Stimulated activated CD8-positive, alpha-beta memory T cell treated with anti-CD3 and anti-CD28 coated beads, Interleukin-2, amount 100 ng/mL, for 1 hour (primary cell): ENCODE measurements at regions not wholly inside any gene's neighbourhood (a gene's known extent, or its start where the extent isn't known, plus 50 kb on each side); places are given as distances from the start of the nearest gene placed in this dataset.
"Not testable (repeated sequence)": the region's sequence is repeated elsewhere in the genome, so short reads cannot be mapped to it uniquely, and the experiment has no call there.

Experiments used
- DNase-seq, 2 donors: peaks; one replicate each; pipeline ENCODE4 v3.0.0-alpha.2; 2020; ENCODE audit warnings: low read depth in 2 of 2

DNA sequence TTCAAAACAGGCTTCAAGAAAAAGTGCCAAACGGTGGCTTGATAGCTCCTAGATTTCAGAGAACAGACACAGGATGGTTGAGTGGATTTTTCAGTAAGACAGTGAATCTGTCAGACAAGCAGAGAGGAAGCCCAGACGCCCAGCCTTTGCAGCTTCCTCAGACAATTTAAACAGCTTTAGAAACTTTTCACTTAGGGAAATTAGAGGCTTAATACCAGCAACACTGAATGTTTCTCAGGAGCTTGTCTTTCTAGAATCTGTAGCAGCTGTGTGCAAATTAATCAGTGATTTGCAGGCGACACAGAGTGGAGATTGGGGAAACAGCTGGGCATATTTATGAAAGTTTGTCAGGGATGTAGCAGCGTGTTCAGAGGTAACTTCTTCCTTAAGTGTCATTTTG is 362.1 kb downstream of the GALC start:
- no peak for DNase-seq

DNA sequence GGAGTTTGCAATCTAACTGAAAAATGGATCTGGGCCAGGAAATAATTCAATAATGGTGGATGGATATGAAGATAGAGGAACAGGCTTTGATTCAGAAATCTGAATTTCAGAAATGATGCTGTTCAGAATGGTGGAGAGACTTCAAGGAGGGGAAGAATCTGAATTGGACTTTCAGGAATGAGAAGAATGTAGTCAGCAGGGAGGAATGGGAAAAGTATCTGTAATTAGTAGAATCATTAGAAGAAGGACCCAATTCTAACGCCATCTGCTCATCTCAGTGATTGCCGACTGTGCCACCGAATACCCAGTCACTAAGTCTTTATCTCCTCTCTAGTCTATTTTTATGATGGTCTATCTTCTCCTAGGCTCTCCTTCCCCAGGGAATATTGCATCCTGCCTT is 363.2 kb downstream of the GALC start:
- no peak for DNase-seq

- no peak for DNase-seq
Observed at GRCh38 chr14:87628780-87629179, 364.2 kb downstream of the GALC start.

DNA sequence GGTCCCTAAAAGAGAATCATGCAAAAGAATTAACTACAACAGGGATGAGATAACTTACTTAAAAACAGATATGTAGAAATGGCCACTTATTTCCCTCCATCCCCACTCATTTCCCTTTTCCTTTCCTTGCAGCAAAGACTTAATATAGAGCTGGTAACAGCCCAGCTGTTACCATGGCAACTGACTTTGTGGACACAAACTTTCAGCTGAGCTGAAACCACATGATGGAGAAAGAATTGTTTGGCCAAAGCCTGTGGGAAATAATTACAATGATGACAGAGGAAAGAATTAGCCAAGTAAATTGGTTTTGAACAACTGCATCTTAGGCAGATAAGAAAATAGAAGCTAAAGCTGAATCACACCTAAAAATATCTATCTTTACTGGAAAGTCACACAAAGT is 364.9 kb downstream of the GALC start:
- DNase-seq: no peak

DNA sequence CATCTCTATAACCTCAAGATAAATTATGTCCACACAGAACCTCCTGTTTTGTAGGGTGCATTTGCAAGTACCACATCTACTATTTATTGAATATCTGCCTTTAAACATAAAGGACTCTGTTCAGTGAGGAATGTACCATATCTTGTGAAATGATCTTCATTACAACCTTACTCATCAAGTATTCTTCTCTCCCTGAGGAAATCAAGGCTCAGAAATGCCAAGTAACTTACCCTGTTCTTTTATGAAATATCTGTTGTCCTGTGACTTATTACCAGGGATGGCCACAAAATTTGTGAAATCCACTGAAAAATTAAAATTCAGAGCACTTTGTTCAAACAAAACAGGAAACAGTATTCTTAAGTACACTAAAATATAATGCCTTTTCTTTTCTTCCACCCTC is 366.7 kb downstream of the GALC start:
- DNase-seq: no peak

GRCh38 chr14:87623616-87624015 is 369.4 kb downstream of the GALC start:
- no peak for DNase-seq

- DNase-seq: no peak
Observed at GRCh38 chr14:87617079-87617478, 375.9 kb downstream of the GALC start.

- DNase-seq: no peak
Observed at GRCh38 chr14:87615822-87616679, 376.9 kb downstream of the GALC start.

DNA sequence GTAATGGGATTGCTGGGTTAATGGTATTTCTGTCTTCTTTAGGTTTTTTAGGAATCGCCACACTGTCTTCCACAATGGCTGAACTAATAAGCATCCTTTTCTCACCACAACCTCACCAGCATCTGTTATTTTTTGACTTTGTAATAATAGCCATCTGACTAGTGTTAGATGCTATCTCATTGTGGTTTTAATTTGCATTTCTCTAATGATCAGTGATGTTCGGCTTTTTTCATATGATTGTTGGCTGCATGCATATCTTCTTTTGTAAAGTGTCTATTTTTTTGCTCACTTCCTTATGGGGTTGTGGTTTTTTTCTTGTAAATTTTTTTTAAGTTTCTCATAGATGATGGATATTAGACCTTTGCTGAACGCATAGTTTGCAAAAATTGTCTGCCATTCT is 377.9 kb downstream of the GALC start:
- no peak for DNase-seq

GRCh38 chr14:87613881-87614280 is 379.1 kb downstream of the GALC start:
- no peak for DNase-seq

- DNase-seq: not testable (repeated sequence)
Observed at GRCh38 chr14:87607056-87607455, 385.9 kb downstream of the GALC start.

- no peak for DNase-seq
Observed at GRCh38 chr14:87601036-87601435, 391.9 kb downstream of the GALC start.

GRCh38 chr14:87600240-87600639 is 392.7 kb downstream of the GALC start:
- no peak for DNase-seq

GRCh38 chr14:87581298-87581697 is 411.7 kb downstream of the GALC start:
- DNase-seq: no peak

DNA sequence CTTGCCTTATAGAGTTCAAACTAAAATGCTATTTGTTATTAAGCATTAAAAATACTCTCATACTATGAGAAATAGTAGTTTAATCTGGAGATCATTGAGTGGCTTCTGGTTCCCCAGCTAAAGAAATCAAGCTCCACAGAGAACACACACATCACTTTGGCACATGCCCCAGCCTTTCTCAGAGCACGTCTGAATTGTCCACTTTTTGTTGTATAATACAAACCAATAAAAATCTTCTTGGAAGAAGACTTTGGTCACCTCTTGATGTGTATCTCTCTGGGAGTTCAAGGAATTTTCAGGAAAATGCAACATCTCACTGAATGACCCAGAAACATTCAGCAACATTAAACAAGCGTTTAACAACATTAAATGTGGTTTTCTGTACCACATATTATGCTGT is 413.9 kb downstream of the GALC start:
- no peak for DNase-seq

DNA sequence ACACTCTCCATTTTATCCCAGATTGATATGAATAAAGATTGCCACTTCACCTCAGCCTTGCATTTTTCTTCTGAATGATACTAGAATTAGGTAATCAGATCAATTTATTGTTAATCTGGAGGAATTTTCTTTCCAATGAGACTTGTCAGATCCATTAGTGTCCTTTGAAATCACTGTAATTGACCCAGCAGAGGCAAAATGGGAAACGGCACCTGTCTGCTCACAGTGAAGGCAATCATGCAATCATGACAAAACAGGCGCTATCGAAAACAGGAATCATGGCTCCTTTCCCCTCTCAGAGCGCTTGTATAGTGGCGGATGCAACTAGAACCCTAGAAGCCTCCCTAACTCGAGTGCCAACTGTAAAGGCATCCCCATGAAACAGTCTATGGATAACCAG is 417.6 kb downstream of the GALC start:
- no peak for DNase-seq

- DNase-seq: no peak
Observed at GRCh38 chr14:87573591-87573990, 419.4 kb downstream of the GALC start.

- DNase-seq: no peak
Observed at GRCh38 chr14:87567618-87568295, 425.2 kb downstream of the GALC start.

DNA sequence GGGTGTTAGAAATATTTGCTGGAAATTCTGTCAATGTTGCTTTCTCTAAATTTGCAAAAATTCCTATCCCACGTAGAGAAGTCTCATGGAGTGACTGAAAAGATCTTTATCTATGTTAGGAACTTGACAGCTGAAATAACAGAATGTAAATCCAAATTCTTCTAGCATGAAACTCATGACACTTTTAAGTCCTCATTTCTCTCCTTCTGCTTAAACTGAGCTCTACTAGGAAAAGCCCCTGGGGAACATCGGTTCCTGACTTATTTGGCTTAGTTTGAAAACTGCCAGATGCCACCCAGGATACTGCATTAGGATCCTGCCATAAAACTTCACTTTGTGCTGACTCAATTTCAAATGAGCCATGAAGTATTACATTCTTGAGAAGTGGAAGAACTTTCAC is 426.0 kb downstream of the GALC start:
- no peak for DNase-seq

DNA sequence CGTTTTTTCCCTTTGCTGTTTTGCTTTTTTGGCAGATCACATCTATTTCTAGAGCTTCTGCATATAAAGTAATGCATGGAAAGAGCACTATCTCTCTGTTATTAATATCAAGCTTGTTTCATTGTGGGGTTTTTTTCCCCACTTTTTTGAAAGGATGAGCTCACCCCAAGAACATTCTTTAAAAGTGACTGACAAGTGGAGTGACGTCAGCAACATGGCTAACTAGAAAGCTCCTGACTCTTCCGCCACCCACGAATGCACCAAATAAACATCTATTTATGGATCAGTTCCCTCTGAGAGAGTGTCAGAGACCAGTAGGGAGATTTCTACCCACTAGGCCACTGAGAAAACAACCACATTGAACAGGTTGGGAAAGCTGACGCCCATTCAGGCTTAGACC is 445.4 kb downstream of the GALC start:
- DNase-seq: no peak

DNA sequence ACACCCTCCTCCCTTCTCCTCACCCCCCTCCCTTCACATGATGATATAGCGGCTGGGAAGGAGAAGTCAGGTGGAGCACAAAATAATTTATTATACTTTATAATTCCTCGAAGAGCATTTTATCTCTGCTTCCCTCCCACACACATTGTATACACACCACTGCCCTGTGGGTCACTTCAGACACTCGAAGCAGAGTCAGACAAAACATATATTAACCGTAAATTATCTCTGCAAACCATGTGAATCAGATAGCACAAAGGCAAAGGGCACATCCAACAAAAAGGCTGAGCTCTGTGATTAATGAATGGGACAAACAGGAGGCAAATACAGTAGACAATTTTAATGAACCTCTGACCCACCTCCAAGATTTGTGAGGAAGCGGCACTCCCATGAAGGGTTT is 450.7 kb downstream of the GALC start:
- DNase-seq: no peak

- DNase-seq: no peak
Observed at GRCh38 chr14:87540339-87540738, 452.6 kb downstream of the GALC start.

GRCh38 chr14:87529081-87529480 is 463.9 kb downstream of the GALC start:
- DNase-seq: no peak
